GM12878 (cell line): ENCODE measurements at regions not wholly inside any gene's neighbourhood (a gene's known extent, or its start where the extent isn't known, plus 50 kb on each side); places are given as distances from the start of the nearest gene placed in this dataset.
"Not testable (repeated sequence)": the region's sequence is repeated elsewhere in the genome, so short reads cannot be mapped to it uniquely, and the experiment has no call there.

Experiments used
- ATAC-seq: fragments of 200-7000 bp; cut with Tn5 transposase; 3 replicates; pipeline ENCODE4 v1.9.1; 2020; ENCODE audit warnings: mild to moderate bottlenecking, moderate library complexity
- BruUV-seq: library from RNA; stranded (reverse); fragments of 400-500 nt; replicated peaks from 2 replicates; lab custom pipeline; 2021; lab: Mats Ljungman, UMichigan
- CTCF ChIA-PET: fragments of 300-600 bp; sonication (Branson Sonifier 250); formaldehyde crosslinking; extraction: SDS; loops from one replicate; lab custom pipeline; 2021; ENCODE audit warnings: inconsistent platforms; lab: Yijun Ruan, JAX
- POLR2A ChIA-PET: fragments of 350-600 bp; formaldehyde crosslinking; extraction: SDS; loops from one replicate; lab custom pipeline; 2021; ENCODE audit warnings: inconsistent platforms; lab: Charles Lee
- RAD21 ChIA-PET: fragments of 300-600 bp; sonication (Branson Sonifier 250); formaldehyde crosslinking; loops from one replicate; lab custom pipeline; 2023; ENCODE audit warnings: antibody characterized with exemption; ENCODE audit not compliant: unreplicated experiment; lab: Charles Lee
- SMC1A ChIA-PET: fragments of 300-600 bp; sonication (Branson Sonifier 250); formaldehyde crosslinking; loops from one replicate; lab custom pipeline; 2023; ENCODE audit not compliant: unreplicated experiment, uncharacterized antibody; lab: Charles Lee
- DNase-seq: peaks from one replicate; pipeline ENCODE4 v3.0.0-alpha.2; 2011; ENCODE audit warnings: low read depth, low spot score
- FAIRE-seq: peaks from 3 replicates; lab custom pipeline; 2011; peaks lifted over from hg19 to GRCh38; lab: Jason Lieb, UNC
- H2AFZ ChIP-seq: 2 replicates; pipeline ENCODE4 v1.6.0; 2011; ENCODE audit warnings: low read depth, low read length, control low read depth; ENCODE audit not compliant: control insufficient read depth
- H3K27ac ChIP-seq: 2 replicates; pipeline ENCODE4 v1.5.1; 2011; ENCODE audit warnings: control low read depth; ENCODE audit not compliant: control insufficient read depth, insufficient read depth
- H3K27me3 ChIP-seq, 2 experiments: replicated peaks in 1 of 2; 2 replicates each; pipeline versions ENCODE4 v1.6.0 to v1.6.1; 2011; ENCODE audit warnings: low read length in 1 of 2; ENCODE audit not compliant: control insufficient read depth in 2 of 2, insufficient read depth in 2 of 2
- H3K36me3 ChIP-seq, 2 experiments: 2 replicates each; pipeline ENCODE4 v1.5.1; 2011; ENCODE audit warnings: low read length in 1 of 2; ENCODE audit not compliant: control insufficient read depth in 2 of 2, insufficient read depth in 2 of 2
- H3K4me1 ChIP-seq: 2 replicates; pipeline ENCODE4 v1.6.1; 2011; ENCODE audit warnings: mild to moderate bottlenecking, low read length, moderate library complexity, mixed read lengths; ENCODE audit not compliant: control insufficient read depth, insufficient read depth
- H3K4me2 ChIP-seq: 2 replicates; pipeline ENCODE4 v1.6.0; 2011; ENCODE audit warnings: control low read depth; ENCODE audit not compliant: control insufficient read depth, insufficient read depth
- H3K4me3 ChIP-seq: fragments of 200-600 bp; sonication (generic); 2 replicates; pipeline ENCODE4 v1.5.1; 2016
- H3K79me2 ChIP-seq: 2 replicates; pipeline ENCODE4 v1.6.0; 2011; ENCODE audit warnings: low read length; ENCODE audit not compliant: control insufficient read depth, insufficient read depth
- H3K9ac ChIP-seq: 2 replicates; pipeline ENCODE4 v1.8.0; 2011; ENCODE audit warnings: low read length, control low read depth, mixed read lengths; ENCODE audit not compliant: control insufficient read depth, insufficient read depth
- H3K9me3 ChIP-seq: replicated peaks from 3 replicates; pipeline ENCODE4 v1.5.1; 2011; ENCODE audit warnings: mild to moderate bottlenecking, low read length; ENCODE audit not compliant: control insufficient read depth, insufficient read depth
- H4K20me1 ChIP-seq: 2 replicates; pipeline ENCODE4 v1.6.0; 2011; ENCODE audit not compliant: control insufficient read depth, insufficient read depth
- E2F4 ChIP-seq: IDR thresholded peaks from 2 replicates; pipeline ENCODE4 v1.6.1; 2012; ENCODE audit warnings: low read depth, low read length, improper control_type of control experiment
- IRF3 ChIP-seq: fragments of 450-650 bp; IDR thresholded peaks from 2 replicates; pipeline ENCODE4 v1.6.1; 2014; ENCODE audit warnings: mild to moderate bottlenecking
- IRF4 ChIP-seq: IDR thresholded peaks from 2 replicates; pipeline ENCODE4 v1.6.1; 2011; ENCODE audit warnings: low read depth, low read length
- MYC ChIP-seq: IDR thresholded peaks from 2 replicates; pipeline ENCODE4 v1.6.1; 2011; ENCODE audit warnings: mild to moderate bottlenecking, low read length, moderate library complexity, inconsistent platforms; ENCODE audit not compliant: insufficient read depth, insufficient replicate concordance, insufficient read length, severe bottlenecking
- NFYB ChIP-seq: IDR thresholded peaks from 2 replicates; pipeline ENCODE4 v1.6.1; 2011; ENCODE audit warnings: low read depth, mild to moderate bottlenecking, low read length, improper control_type of control experiment, moderate library complexity; ENCODE audit not compliant: insufficient read depth
- SPI1 ChIP-seq: IDR thresholded peaks from 2 replicates; pipeline ENCODE4 v1.6.1; 2011; ENCODE audit warnings: low read depth, mild to moderate bottlenecking, low read length, moderate library complexity, borderline replicate concordance; ENCODE audit not compliant: insufficient read depth
- ZBTB33 ChIP-seq: fragments of 450-650 bp; IDR thresholded peaks from 2 replicates; pipeline ENCODE4 v1.6.1; 2017; ENCODE audit warnings: mild to moderate bottlenecking
- ZNF217 ChIP-seq: fragments of 450-650 bp; IDR thresholded peaks from 2 replicates; pipeline ENCODE4 v1.6.1; 2017; ENCODE audit warnings: antibody characterized with exemption, mild to moderate bottlenecking
- ZZZ3 ChIP-seq: IDR thresholded peaks from 2 replicates; pipeline ENCODE4 v1.6.1; 2011; ENCODE audit warnings: low read depth; ENCODE audit not compliant: control insufficient read depth, insufficient read length
- WGBS: methylation state at CpG from one replicate; pipeline ENCODE4 v1.1.6; 2016; ENCODE audit warnings: low lambda C conversion rate; ENCODE audit not compliant: insufficient replicate concordance, insufficient coverage; ENCODE audit errors: missing lambda C conversion rate; 5-methylcytosine and 5-hydroxymethylcytosine counted together
- in situ Hi-C: fragments of 300-500 bp; cut with MboI; formaldehyde crosslinking; loops from 9 replicates; pipeline ENCODE4 v1.14.3; 2018; ENCODE audit warnings: mixed read lengths
- intact Hi-C: fragments of 100-400 bp; cut with micrococcal nuclease; formaldehyde crosslinking; loops from one replicate; pipeline ENCODE4 v1.14.2; 2022; ENCODE audit not compliant: unreplicated experiment

GRCh38 chr5:155711882-155712281 is 615.1 kb upstream of the SGCD start:
- Histone ChIP-seq H4K20me1 (no peaks in the 10 kb centered on the region), H2AFZ (no peak overlapping the region), H3K9ac (no peak overlapping the region), H3K79me2 (no peaks in the 10 kb centered on the region), H3K36me3 (no peaks in the 10 kb centered on the region), H3K4me3 (no peak overlapping the region), H3K4me1 (no peaks in the 10 kb centered on the region), H3K27ac (no peak overlapping the region), H3K9me3 (no peaks in the 10 kb centered on the region), H3K27me3 (no peaks in the 10 kb centered on the region), H3K4me2 (no peak overlapping the region)
- SMC1A ChIA-PET, result no interaction called here
- intact Hi-C loops (no loop called here), in situ Hi-C loops (no loop called here)
- DNase-seq, result no peak
- BruUV-seq, result no TSS peak
- no peak for FAIRE-seq
- POLR2A ChIA-PET, result no interaction called here
- TF ChIP-seq IRF3 (no peak), ZBTB33 (no peak), ZNF217 (no peak), E2F4 (no peak), ZZZ3 (no peak), SPI1 (no peak), IRF4 (no peak), NFYB (no peak), MYC (no peak)
- no peak for ATAC-seq
- CTCF ChIA-PET, result no interaction called here
- RAD21 ChIA-PET, result no interaction called here
- WGBS, result 72% methylated on average over 1 of the region's 1 CpG

- RAD21 ChIA-PET, BruUV-seq: not testable (repeated sequence)
- 0% methylated on average over 2 of the region's 2 CpGs for WGBS
Observed at GRCh38 chr5:155714435-155714834, 612.5 kb upstream of the SGCD start.

More at GRCh38 chr5:155714435-155714834, 612.5 kb upstream of the SGCD start:
- CTCF ChIA-PET, H3K27ac ChIP-seq, DNase-seq, H3K79me2 ChIP-seq, ATAC-seq, H3K9me3 ChIP-seq, H3K9ac ChIP-seq, H3K4me3 ChIP-seq, H4K20me1 ChIP-seq, FAIRE-seq, H3K4me2 ChIP-seq, SMC1A ChIA-PET, H2AFZ ChIP-seq, H3K4me1 ChIP-seq, H3K27me3 ChIP-seq, POLR2A ChIA-PET, intact Hi-C loops, in situ Hi-C loops, H3K36me3 ChIP-seq: not testable (repeated sequence)
